BJ (cell line): ENCODE measurements at regions not wholly inside any gene's neighbourhood (a gene's known extent, or its start where the extent isn't known, plus 50 kb on each side); places are given as distances from the start of the nearest gene placed in this dataset.
A peak's percentile ranks its signal among the peaks of the same experiment; 100 is the strongest.
"Not testable (repeated sequence)": the region's sequence is repeated elsewhere in the genome, so short reads cannot be mapped to it uniquely, and the experiment has no call there.

Source experiments
- CTCF ChIA-PET: fragments of 350-600 bp; formaldehyde crosslinking; extraction: SDS; loops from one replicate; lab custom pipeline; 2021; ENCODE audit warnings: antibody characterized with exemption, inconsistent platforms; lab: Yijun Ruan, JAX
- POLR2A ChIA-PET: fragments of 300-600 bp; sonication (Branson Sonifier 250); formaldehyde crosslinking; extraction: SDS; loops from one replicate; lab custom pipeline; 2021; ENCODE audit warnings: antibody characterized with exemption; lab: Charles Lee
- DNase-seq: peaks from one replicate; pipeline ENCODE4 v3.0.0-alpha.2; 2011; ENCODE audit warnings: low read depth
- H3K27me3 ChIP-seq: 2 replicates; pipeline ENCODE4 v1.6.0; 2011; ENCODE audit warnings: low read length; ENCODE audit not compliant: control insufficient read depth, insufficient read depth
- H3K36me3 ChIP-seq: 2 replicates; pipeline ENCODE4 v1.5.1; 2011; ENCODE audit warnings: low read length; ENCODE audit not compliant: control insufficient read depth, insufficient read depth
- H3K4me3 ChIP-seq: 2 replicates; pipeline ENCODE4 v1.5.1; 2011; ENCODE audit warnings: low read depth, mild to moderate bottlenecking, control low read depth, low read length
- CTCF ChIP-seq: IDR thresholded peaks from 2 replicates; pipeline ENCODE4 v1.5.1; 2011; ENCODE audit warnings: low read depth, mild to moderate bottlenecking, control low read depth, inconsistent platforms, low read length, moderate library complexity; ENCODE audit not compliant: insufficient read depth

GRCh38 chr14:106618471-106618951 lies 1092.1 kb downstream of the TMEM121 start:
- H3K4me3 ChIP-seq, DNase-seq, POLR2A ChIA-PET, H3K36me3 ChIP-seq, H3K27me3 ChIP-seq: not testable (repeated sequence)
- peak; percentile 39; the same call in 1 of the 2 replicates for TF ChIP-seq CTCF
- CTCF ChIA-PET = interaction anchor here (1.5 kb wide), 1 partner anchor 22 kb away, joined by 3 read pairs; no protein-coding TSS in a partner anchor

GRCh38 chr14:106619606-106620005 lies 1093.2 kb downstream of the TMEM121 start:
- TF ChIP-seq CTCF = no peak
- Histone ChIP-seq H3K36me3 (no peaks in the 10 kb centered on the region), H3K27me3 (no peaks in the 10 kb centered on the region), H3K4me3 (no peak overlapping the region)
- ChIA-PET POLR2A (no interaction called here), CTCF (no interaction called here)
- DNase-seq = no peak

GRCh38 chr14:106620368-106620767 lies 1094.0 kb downstream of the TMEM121 start:
- Histone ChIP-seq H3K4me3 (no peak overlapping the region), H3K36me3 (no peaks in the 10 kb centered on the region), H3K27me3 (no peaks in the 10 kb centered on the region)
- TF ChIP-seq CTCF = no peak
- DNase-seq = no peak
- CTCF ChIA-PET = no interaction called here
- POLR2A ChIA-PET = no interaction called here

GRCh38 chr14:106622200-106622745 lies 1095.9 kb downstream of the TMEM121 start:
- H3K36me3 ChIP-seq = no peaks in the 10 kb centered on the region
- no peak overlapping the region for H3K4me3 ChIP-seq
- no peaks in the 10 kb centered on the region for H3K27me3 ChIP-seq
- no peak for TF ChIP-seq CTCF
- DNase-seq = no peak
- POLR2A ChIA-PET = no interaction called here
- CTCF ChIA-PET = no interaction called here

- Histone ChIP-seq H3K27me3 (no peaks in the 10 kb centered on the region), H3K36me3 (no peaks in the 10 kb centered on the region), H3K4me3 (no peak overlapping the region)
- ChIA-PET POLR2A (no interaction called here), CTCF (no interaction called here)
- no peak for DNase-seq
- no peak for TF ChIP-seq CTCF
Measured at GRCh38 chr14:106625186-106625585, 1098.8 kb downstream of the TMEM121 start.

GRCh38 chr14:106626469-106626868 lies 1100.1 kb downstream of the TMEM121 start:
- H3K4me3 ChIP-seq, CTCF ChIA-PET: not testable (repeated sequence)

GRCh38 chr14:106626942-106627588 lies 1100.7 kb downstream of the TMEM121 start:
- POLR2A ChIA-PET, H3K27me3 ChIP-seq, CTCF ChIA-PET, H3K4me3 ChIP-seq, DNase-seq, H3K36me3 ChIP-seq: not testable (repeated sequence)

More at GRCh38 chr14:106626469-106626868, 1100.1 kb downstream of the TMEM121 start:
- POLR2A ChIA-PET, DNase-seq, H3K27me3 ChIP-seq, H3K36me3 ChIP-seq: not testable (repeated sequence)
